ENCODE measurements at regions not wholly inside any gene's neighbourhood (a gene's known extent, or its start where the extent isn't known, plus 50 kb on each side); places are given as distances from the start of the nearest gene placed in this dataset.
"Not testable (repeated sequence)": the region's sequence is repeated elsewhere in the genome, so short reads cannot be mapped to it uniquely, and the experiment has no call there.

GRCh38 chr7:16266470-16266869 lies 154.9 kb downstream of the CRPPA start:
- DNase-seq (ENCODE audit: low read depth), result not testable (repeated sequence)

GRCh38 chr7:16265863-16266458 lies 155.4 kb downstream of the CRPPA start:
- DNase-seq (ENCODE audit: low read depth), result no peak

- DNase-seq (ENCODE audit: low read depth), result no peak
These were observed 156.2 kb downstream of the CRPPA start for GRCh38 chr7:16264823-16265804.

GRCh38 chr7:16264036-16264819 lies 157.1 kb downstream of the CRPPA start:
- DNase-seq (ENCODE audit: low read depth), result no peak

GRCh38 chr7:16263377-16263776 lies 158.0 kb downstream of the CRPPA start:
- DNase-seq (ENCODE audit: low read depth), result not testable (repeated sequence)

GRCh38 chr7:16261654-16262053 lies 159.7 kb downstream of the CRPPA start:
- no peak for DNase-seq (ENCODE audit: low read depth)

GRCh38 chr7:16261100-16261499 lies 160.2 kb downstream of the CRPPA start:
- no peak for DNase-seq (ENCODE audit: low read depth)

GRCh38 chr7:16260236-16260728 lies 161.1 kb downstream of the CRPPA start:
- no peak for DNase-seq (ENCODE audit: low read depth)

- not testable (repeated sequence) for DNase-seq (ENCODE audit: low read depth)
These were observed 164.9 kb downstream of the CRPPA start for GRCh38 chr7:16256419-16256818.

- DNase-seq (ENCODE audit: low read depth), result not testable (repeated sequence)
These were observed 165.4 kb downstream of the CRPPA start for GRCh38 chr7:16255952-16256351.

GRCh38 chr7:16250655-16251054 lies 170.7 kb downstream of the CRPPA start:
- DNase-seq (ENCODE audit: low read depth), result not testable (repeated sequence)

- DNase-seq (ENCODE audit: low read depth), result not testable (repeated sequence)
These were observed 172.1 kb downstream of the CRPPA start for GRCh38 chr7:16249204-16249603.

- DNase-seq (ENCODE audit: low read depth), result not testable (repeated sequence)
These were observed 172.8 kb downstream of the CRPPA start for GRCh38 chr7:16248556-16248955.

- DNase-seq (ENCODE audit: low read depth), result no peak
These were observed 176.9 kb downstream of the CRPPA start for GRCh38 chr7:16244469-16244868.

GRCh38 chr7:16242920-16243319 lies 178.4 kb downstream of the CRPPA start:
- DNase-seq (ENCODE audit: low read depth), result no peak

GRCh38 chr7:16241017-16241416 lies 180.3 kb downstream of the CRPPA start:
- DNase-seq (ENCODE audit: low read depth), result no peak

- DNase-seq (ENCODE audit: low read depth), result no peak
These were observed 185.0 kb downstream of the CRPPA start for GRCh38 chr7:16236381-16236780.

GRCh38 chr7:16235147-16236114 lies 185.9 kb downstream of the CRPPA start:
- no peak for DNase-seq (ENCODE audit: low read depth)

GRCh38 chr7:16234493-16235146 lies 186.7 kb downstream of the CRPPA start:
- DNase-seq (ENCODE audit: low read depth), result no peak

GRCh38 chr7:16233517-16233916 lies 187.8 kb downstream of the CRPPA start:
- no peak for DNase-seq (ENCODE audit: low read depth)
